Mesothelial cell of epicardium (in vitro differentiated cells): ENCODE measurements at regions not wholly inside any gene's neighbourhood (a gene's known extent, or its start where the extent isn't known, plus 50 kb on each side); places are given as distances from the start of the nearest gene placed in this dataset.
A peak's percentile ranks its signal among the peaks of the same experiment; 100 is the strongest.

ENCODE experiments used
- DNase-seq, 2 experiments: peaks; one replicate each; pipeline ENCODE4 v3.0.0; 2021; ENCODE audit warnings: low spot score in 2 of 2; ENCODE audit not compliant: unreplicated experiment in 2 of 2
- H3K27ac Mint-ChIP-seq: 2 replicates; pipeline ENCODE4 v1.8.0; 2021; ENCODE audit warnings: mixed read lengths
- H3K27me3 Mint-ChIP-seq: 2 replicates; pipeline ENCODE4 v1.8.0; 2021; ENCODE audit warnings: low read depth, mixed read lengths
- H3K36me3 Mint-ChIP-seq: 2 replicates; pipeline ENCODE4 v1.8.0; 2021; ENCODE audit warnings: mixed read lengths
- H3K4me1 Mint-ChIP-seq: 2 replicates; pipeline ENCODE4 v1.8.0; 2021; ENCODE audit warnings: mixed read lengths
- H3K4me3 Mint-ChIP-seq: 2 replicates; pipeline ENCODE4 v1.8.0; 2021; ENCODE audit warnings: mild to moderate bottlenecking, moderate library complexity, mixed read lengths
- H3K9me3 Mint-ChIP-seq: 2 replicates; pipeline ENCODE4 v1.8.0; 2021; ENCODE audit warnings: mixed read lengths
- CTCF ChIP-seq: fragments of 200-600 bp; sonication (generic); IDR thresholded peaks from one replicate; pipeline ENCODE4 v1.5.0; 2021; ENCODE audit warnings: antibody characterized with exemption; ENCODE audit not compliant: unreplicated experiment

GRCh38 chr22:49359076-49359475 is 468.6 kb downstream of the BRD1 start:
- no peak for TF ChIP-seq CTCF

GRCh38 chr22:49357661-49358440 is 469.8 kb downstream of the BRD1 start:
- no peak for DNase-seq
- no peak overlapping the region for H3K27ac Mint-ChIP-seq
- no peaks in the 10 kb centered on the region for H3K9me3 Mint-ChIP-seq
- H3K36me3 Mint-ChIP-seq, result no peaks in the 10 kb centered on the region
- no peak for TF ChIP-seq CTCF
- H3K27me3 Mint-ChIP-seq, result peaks cover 22% of the 10 kb centered on the region
- no peak overlapping the region for H3K4me3 Mint-ChIP-seq
- peaks cover 12% of the 10 kb centered on the region for H3K4me1 Mint-ChIP-seq

More at GRCh38 chr22:49359076-49359475, 468.6 kb downstream of the BRD1 start:
- no peak for DNase-seq
- Mint-ChIP-seq H3K36me3 (no peaks in the 10 kb centered on the region), H3K9me3 (no peaks in the 10 kb centered on the region), H3K27me3 (peaks cover 18% of the 10 kb centered on the region), H3K4me3 (no peak overlapping the region), H3K27ac (no peak overlapping the region), H3K4me1 (peaks cover 12% of the 10 kb centered on the region)

GRCh38 chr22:49356428-49356827 is 471.2 kb downstream of the BRD1 start:
- Mint-ChIP-seq H3K27ac (no peak overlapping the region), H3K4me3 (no peak overlapping the region), H3K9me3 (no peaks in the 10 kb centered on the region), H3K36me3 (no peaks in the 10 kb centered on the region), H3K4me1 (peaks cover 13% of the 10 kb centered on the region), H3K27me3 (peaks cover 19% of the 10 kb centered on the region)
- TF ChIP-seq CTCF, result no peak
- DNase-seq, result peak in 1 of 2 experiments; percentile 10

- peak overlapping the region; percentile 81 for H3K27ac Mint-ChIP-seq
- no peaks in the 10 kb centered on the region for H3K36me3 Mint-ChIP-seq
- no peak overlapping the region for H3K4me3 Mint-ChIP-seq
- DNase-seq, result peak in 1 of 2 experiments; percentile 36
- H3K27me3 Mint-ChIP-seq, result peaks cover 11% of the 10 kb centered on the region
- H3K9me3 Mint-ChIP-seq, result no peaks in the 10 kb centered on the region
- H3K4me1 Mint-ChIP-seq, result peaks cover 17% of the 10 kb centered on the region
- no peak for TF ChIP-seq CTCF
These were observed 472.3 kb downstream of the BRD1 start for GRCh38 chr22:49355211-49355920.

- no peak overlapping the region for H3K4me3 Mint-ChIP-seq
- peaks cover 11% of the 10 kb centered on the region for H3K27me3 Mint-ChIP-seq
- H3K4me1 Mint-ChIP-seq, result peaks cover 17% of the 10 kb centered on the region
- no peak for TF ChIP-seq CTCF
- no peaks in the 10 kb centered on the region for H3K36me3 Mint-ChIP-seq
- DNase-seq, result peak in 1 of 2 experiments; percentile 28
- peak overlapping the region; percentile 81 for H3K27ac Mint-ChIP-seq
- no peaks in the 10 kb centered on the region for H3K9me3 Mint-ChIP-seq
These were observed 473.0 kb downstream of the BRD1 start for GRCh38 chr22:49354516-49355210.
